Transverse colon (tissue), 4 donors: ENCODE measurements at regions not wholly inside any gene's neighbourhood (a gene's known extent, or its start where the extent isn't known, plus 50 kb on each side); places are given as distances from the start of the nearest gene placed in this dataset.

Experiments
- DNase-seq: peaks from one replicate; pipeline ENCODE4 v3.0.0-alpha.2; 2019
- H3K27ac ChIP-seq, 4 donors: fragments of 200-600 bp; sonication (generic); 2 replicates each; pipeline ENCODE4 v1.5.1; 2016 to 2018; ENCODE audit warnings: inconsistent platforms in 4 of 4
- H3K27me3 ChIP-seq: fragments of 200-600 bp; sonication (generic); 2 replicates; pipeline ENCODE4 v1.5.1; 2017; ENCODE audit warnings: inconsistent platforms
- H3K36me3 ChIP-seq, 4 donors: fragments of 200-600 bp; sonication (generic); 2 replicates each; pipeline ENCODE4 v1.5.1; 2017 to 2019; ENCODE audit warnings: inconsistent platforms in 4 of 4
- H3K4me1 ChIP-seq, 4 donors: fragments of 200-600 bp; sonication (generic); 2 replicates each; pipeline ENCODE4 v1.5.1; 2017 to 2020; ENCODE audit warnings: inconsistent platforms in 4 of 4
- H3K4me3 ChIP-seq, 4 donors: fragments of 200-600 bp; sonication (generic); 1 replicate in 1 of 4; 2 replicates in 3 of 4; pipeline versions ENCODE4 v1.5.1 to v1.6.1; 2017 to 2019; ENCODE audit warnings: inconsistent platforms in 4 of 4
- H3K9me3 ChIP-seq, 2 donors: fragments of 200-600 bp; sonication (generic); 2 replicates each; pipeline ENCODE4 v1.5.1; 2017 to 2019; ENCODE audit warnings: inconsistent platforms in 2 of 2
- CTCF ChIP-seq, 5 experiments: fragments of 200-600 bp in 3 of 5; fragments of 450-650 bp in 2 of 5; sonication (generic) in 3 of 5; IDR thresholded peaks; 1 replicate in 2 of 5; 2 replicates in 3 of 5; pipeline ENCODE4 v1.5.1; 2016 to 2017; ENCODE audit warnings: antibody characterized with exemption in 5 of 5, inconsistent platforms in 3 of 5, mild to moderate bottlenecking in 2 of 5, moderate library complexity in 1 of 5
- EP300 ChIP-seq: sonication (generic); formaldehyde crosslinking; IDR thresholded peaks from one replicate; pipeline ENCODE4 v1.6.1; 2017; ENCODE audit warnings: antibody characterized with exemption, low read depth
- POLR2A ChIP-seq: fragments of 450-650 bp; IDR thresholded peaks from one replicate; pipeline ENCODE4 v1.6.1; 2016; ENCODE audit warnings: antibody characterized with exemption, mild to moderate bottlenecking, moderate library complexity
- POLR2AphosphoS5 ChIP-seq, 3 donors: sonication (generic); formaldehyde crosslinking; IDR thresholded peaks; one replicate each; pipeline ENCODE4 v1.6.1; 2016; ENCODE audit warnings: antibody characterized with exemption in 3 of 3
- WGBS, 2 donors: methylation state at CpG; one replicate each; pipeline ENCODE4 v1.1.5; 2018; ENCODE audit warnings: low coverage in 1 of 2; 5-methylcytosine and 5-hydroxymethylcytosine counted together
- in situ Hi-C, 4 donors: fragments of 200-750 bp; cut with MboI; loops; one replicate each; pipeline versions ENCODE4 v1.15.0 to v1.15.1; 2017; ENCODE audit warnings: low sequenced_read_pairs in 3 of 4, low pct_ligation_motif_present in 1 of 4, low pct_unique_long_range_greater_than_20kb in 1 of 4
- intact Hi-C: fragments of 100-400 bp; cut with DNase I; formaldehyde crosslinking; loops from one replicate; pipeline ENCODE4 v1.15.1; 2023; ENCODE audit warnings: low total_unique reads

DNA sequence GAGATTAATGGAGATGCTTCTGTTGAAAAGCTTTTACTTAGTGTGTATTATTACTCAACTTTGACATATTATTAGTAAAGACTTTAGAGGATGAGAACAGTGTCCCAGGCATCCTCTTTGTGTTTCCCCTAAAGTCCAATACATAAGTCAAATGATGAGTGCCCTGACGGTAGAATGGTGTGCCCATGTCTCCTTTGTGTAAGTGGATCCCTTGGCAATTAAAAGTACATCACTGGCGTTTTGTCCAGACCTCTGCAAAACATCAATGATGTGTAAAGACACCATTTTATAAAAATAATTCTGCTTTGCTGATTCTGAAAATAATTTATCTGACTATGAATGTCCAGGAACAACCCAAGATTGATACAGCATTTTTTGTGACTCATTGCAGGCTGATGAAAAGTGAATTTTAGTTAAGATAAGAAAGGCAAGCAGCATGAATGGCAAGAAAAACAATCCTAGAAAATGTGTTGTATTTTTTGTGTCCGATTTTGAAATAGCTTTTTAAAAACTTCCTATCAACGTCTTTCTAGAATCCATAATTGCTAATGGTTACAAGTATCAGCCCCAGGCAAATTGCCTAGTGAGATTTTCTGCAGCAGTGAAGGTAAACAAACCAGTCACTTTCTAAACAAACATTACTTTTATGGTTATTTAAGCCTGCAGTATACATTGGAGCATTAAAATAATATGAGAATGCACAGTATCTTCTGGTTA lies 251.5 kb downstream of the PTPRC start:
- Histone ChIP-seq H3K36me3 (no peaks in the 10 kb centered on the region), H3K4me3 (no peak overlapping the region), H3K9me3 (no peaks in the 10 kb centered on the region), H3K4me1 (no peaks in the 10 kb centered on the region), H3K27me3 (no peaks in the 10 kb centered on the region), H3K27ac (no peak overlapping the region)
- DNase-seq = no peak
- intact Hi-C loops = no loop called here
- WGBS, 2 donors = 38 to 69% methylated on average over 3 to 4 of the region's 4 CpGs
- in situ Hi-C loops = no loop called here
- TF ChIP-seq POLR2A = no peak

DNA sequence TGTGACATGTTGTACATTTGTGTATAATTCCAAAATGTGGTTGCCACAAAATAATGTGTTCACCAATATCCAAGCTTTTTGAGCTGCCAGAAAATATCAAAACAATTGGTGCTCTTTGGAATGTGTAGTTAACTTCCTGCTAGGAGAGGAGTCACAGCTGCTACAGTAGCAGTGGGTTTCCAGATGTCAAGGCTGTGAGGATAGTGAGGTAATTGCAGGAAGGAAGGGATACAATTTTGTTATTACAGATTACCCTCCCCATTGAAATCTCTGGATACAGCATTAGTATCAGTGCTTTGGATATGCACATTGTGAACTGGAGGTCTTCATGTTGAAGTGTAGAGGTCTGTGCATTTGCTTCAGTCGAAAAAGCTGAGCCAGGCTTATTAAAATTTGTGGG lies 253.2 kb downstream of the PTPRC start:
- no peak for TF ChIP-seq POLR2A
- in situ Hi-C loops = no loop called here
- Histone ChIP-seq H3K27me3 (no peaks in the 10 kb centered on the region), H3K36me3 (no peaks in the 10 kb centered on the region), H3K9me3 (no peaks in the 10 kb centered on the region), H3K27ac (no peak overlapping the region), H3K4me1 (no peaks in the 10 kb centered on the region), H3K4me3 (no peak overlapping the region)
- no peak for DNase-seq
- WGBS, 2 donors = 79 to 88% methylated on average over 1 of the region's 1 CpG
- intact Hi-C loops = no loop called here

DNA sequence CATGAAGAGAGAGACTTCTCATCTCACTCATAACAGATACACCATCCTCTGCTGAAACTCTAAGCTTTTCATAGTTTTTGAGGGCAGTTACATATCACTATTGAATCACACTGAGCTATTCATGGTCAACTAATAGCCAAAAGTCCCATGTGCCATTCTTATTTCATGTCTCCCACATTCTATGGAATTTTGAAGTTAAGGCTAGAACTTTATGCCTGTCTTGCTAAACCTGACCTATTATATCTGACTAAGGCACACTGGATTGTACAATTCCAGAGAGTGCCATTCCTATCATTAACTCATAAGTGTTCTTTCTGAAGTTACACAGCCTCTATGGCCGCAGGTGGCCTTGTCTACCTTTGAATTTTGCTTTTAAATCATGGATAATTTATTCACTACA lies 254.3 kb downstream of the PTPRC start:
- Histone ChIP-seq H3K27ac (no peak overlapping the region), H3K4me3 (no peak overlapping the region), H3K27me3 (no peaks in the 10 kb centered on the region), H3K9me3 (no peaks in the 10 kb centered on the region), H3K4me1 (no peaks in the 10 kb centered on the region), H3K36me3 (no peaks in the 10 kb centered on the region)
- no peak for DNase-seq
- in situ Hi-C loops (no loop called here), intact Hi-C loops (no loop called here)
- TF ChIP-seq CTCF (IDR thresholded peaks at IDR 0.05) (no peak), POLR2A (no peak), EP300 (no peak), POLR2AphosphoS5 (IDR thresholded peaks at IDR 0.05) (no peak)
- WGBS, 2 donors = 86 to 91% methylated on average over 1 of the region's 1 CpG

GRCh38 chr1:198893763-198894444 lies 255.1 kb downstream of the PTPRC start:
- 93% methylated on average over 4 of the region's 4 CpGs for WGBS, 2 donors
- Histone ChIP-seq H3K4me1 (no peaks in the 10 kb centered on the region), H3K4me3 (no peak overlapping the region), H3K27ac (no peak overlapping the region), H3K27me3 (no peaks in the 10 kb centered on the region), H3K9me3 (no peaks in the 10 kb centered on the region), H3K36me3 (no peaks in the 10 kb centered on the region)
- no peak for DNase-seq
- in situ Hi-C loops (no loop called here), intact Hi-C loops (no loop called here)
- TF ChIP-seq POLR2A = no peak
- no peak for TF ChIP-seq POLR2AphosphoS5 (IDR thresholded peaks at IDR 0.05)
- no peak for TF ChIP-seq CTCF (IDR thresholded peaks at IDR 0.05)
- no peak for TF ChIP-seq EP300

- Histone ChIP-seq H3K4me3 (no peak overlapping the region), H3K9me3 (no peaks in the 10 kb centered on the region), H3K27me3 (no peaks in the 10 kb centered on the region), H3K36me3 (no peaks in the 10 kb centered on the region), H3K27ac (no peak overlapping the region), H3K4me1 (peaks cover 0 to 3% (median 0%) of the 10 kb centered on the region in 4 donors)
- in situ Hi-C loops = no loop called here
- WGBS, 2 donors = 78 to 92% methylated on average over 3 of the region's 3 CpGs
- intact Hi-C loops = no loop called here
- no peak for DNase-seq
- TF ChIP-seq CTCF (IDR thresholded peaks at IDR 0.05) = no peak
- TF ChIP-seq POLR2AphosphoS5 (IDR thresholded peaks at IDR 0.05) = no peak
- TF ChIP-seq POLR2A = no peak
- TF ChIP-seq EP300 = no peak
Observed at GRCh38 chr1:198901266-198901665, 262.4 kb downstream of the PTPRC start.
